HG02798 (cell line): ENCODE measurements at regions not wholly inside any gene's neighbourhood (a gene's known extent, or its start where the extent isn't known, plus 50 kb on each side); places are given as distances from the start of the nearest gene placed in this dataset.

ENCODE experiments used
- ATAC-seq: cut with Tn5 transposase; IDR thresholded peaks from one replicate; pipeline ENCODE4 v1.9.1; 2021; ENCODE audit warnings: mild to moderate bottlenecking; ENCODE audit not compliant: unreplicated experiment, poor library complexity

GRCh38 chr16:49084628-49085390 lies 196.8 kb downstream of the CBLN1 start:
- no peak for ATAC-seq

GRCh38 chr16:49081554-49081953 lies 200.1 kb downstream of the CBLN1 start:
- no peak for ATAC-seq

GRCh38 chr16:49081086-49081485 lies 200.6 kb downstream of the CBLN1 start:
- ATAC-seq: no peak

GRCh38 chr16:49078571-49078970 lies 203.1 kb downstream of the CBLN1 start:
- no peak for ATAC-seq

- ATAC-seq: no peak
These were observed 203.5 kb downstream of the CBLN1 start for GRCh38 chr16:49078104-49078503.

- ATAC-seq: no peak
These were observed 205.9 kb downstream of the CBLN1 start for GRCh38 chr16:49075709-49076108.

GRCh38 chr16:49068224-49068623 lies 213.4 kb downstream of the CBLN1 start:
- no peak for ATAC-seq

GRCh38 chr16:49067776-49068175 lies 213.9 kb downstream of the CBLN1 start:
- no peak for ATAC-seq

GRCh38 chr16:49061137-49061714 lies 220.4 kb downstream of the CBLN1 start:
- ATAC-seq: no peak

- ATAC-seq: no peak
These were observed 220.9 kb downstream of the CBLN1 start for GRCh38 chr16:49060728-49061127.

- no peak for ATAC-seq
These were observed 223.3 kb downstream of the CBLN1 start for GRCh38 chr16:49058382-49058781.

GRCh38 chr16:49057936-49058335 lies 223.7 kb downstream of the CBLN1 start:
- ATAC-seq: no peak

GRCh38 chr16:49057391-49057790 lies 224.2 kb downstream of the CBLN1 start:
- no peak for ATAC-seq

- no peak for ATAC-seq
These were observed 225.1 kb downstream of the CBLN1 start for GRCh38 chr16:49056546-49056945.

GRCh38 chr16:49055824-49056545 lies 225.7 kb downstream of the CBLN1 start:
- no peak for ATAC-seq

GRCh38 chr16:49055291-49055690 lies 226.3 kb downstream of the CBLN1 start:
- ATAC-seq: no peak

- ATAC-seq: no peak
These were observed 227.0 kb downstream of the CBLN1 start for GRCh38 chr16:49054606-49055005.

- ATAC-seq: no peak
These were observed 228.8 kb downstream of the CBLN1 start for GRCh38 chr16:49052846-49053245.

GRCh38 chr16:49051576-49051975 lies 230.1 kb downstream of the CBLN1 start:
- no peak for ATAC-seq

- ATAC-seq: no peak
These were observed 231.0 kb downstream of the CBLN1 start for GRCh38 chr16:49050607-49051006.

GRCh38 chr16:49049644-49050043 lies 232.0 kb downstream of the CBLN1 start:
- no peak for ATAC-seq
